NB4 (cell line): ENCODE measurements at regions not wholly inside any gene's neighbourhood (a gene's known extent, or its start where the extent isn't known, plus 50 kb on each side); places are given as distances from the start of the nearest gene placed in this dataset.

Experiments
- DNase-seq: peaks from one replicate; pipeline ENCODE4 v3.0.0; 2010; ENCODE audit warnings: low read depth
- H3K4me3 ChIP-seq: one replicate; pipeline ENCODE4 v1.5.1; 2011; ENCODE audit warnings: mild to moderate bottlenecking, low read depth, low read length, moderate library complexity
- CTCF ChIP-seq: IDR thresholded peaks from one replicate; pipeline ENCODE4 v1.5.1; 2012; ENCODE audit warnings: low read depth, low read length
- MYC ChIP-seq: IDR thresholded peaks from 2 replicates; pipeline ENCODE4 v1.6.1; 2011; ENCODE audit warnings: low read depth, low read length
- POLR2A ChIP-seq: IDR thresholded peaks from 2 replicates; pipeline ENCODE4 v1.6.1; 2011; ENCODE audit warnings: mild to moderate bottlenecking; ENCODE audit not compliant: insufficient read length; ENCODE audit errors: extremely low read depth
- TF ChIP-seq, protein P1 (sequence below): IDR thresholded peaks from 2 replicates; pipeline ENCODE4 v1.6.1; 2011; ENCODE audit warnings: low read depth, low read length

DNA sequence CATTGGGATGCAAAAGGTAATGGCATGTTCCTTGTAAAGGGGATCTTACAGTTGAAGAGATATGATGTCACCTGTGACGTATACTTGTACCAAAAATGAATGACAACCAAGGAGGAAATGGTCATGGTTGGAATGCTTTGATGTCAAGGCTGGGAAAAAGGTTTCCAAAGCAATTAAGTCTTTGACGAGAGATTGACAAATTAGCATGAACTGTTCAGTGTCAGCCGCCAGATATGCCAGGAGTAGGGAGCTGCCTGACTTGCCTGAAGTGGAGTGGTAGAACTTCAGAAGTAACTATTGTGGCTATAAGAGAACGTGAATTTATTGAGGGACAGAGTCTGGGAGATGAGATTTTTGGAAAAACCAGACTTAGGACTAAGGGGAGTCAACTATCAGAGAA is 88.1 kb downstream of the SEPTIN7 start:
- no peak for DNase-seq
- TF ChIP-seq POLR2A, result no peak
- TF ChIP-seq CTCF, result no peak
- no peak for TF ChIP-seq MYC
- TF ChIP-seq, protein P1, sequence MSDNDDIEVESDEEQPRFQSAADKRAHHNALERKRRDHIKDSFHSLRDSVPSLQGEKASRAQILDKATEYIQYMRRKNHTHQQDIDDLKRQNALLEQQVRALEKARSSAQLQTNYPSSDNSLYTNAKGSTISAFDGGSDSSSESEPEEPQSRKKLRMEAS, result no peak
- no peak overlapping the region for H3K4me3 ChIP-seq

- DNase-seq, result no peak
- no peak for TF ChIP-seq POLR2A
- TF ChIP-seq CTCF, result no peak
- TF ChIP-seq MYC, result no peak
- TF ChIP-seq, protein P1, result no peak
Measured at GRCh38 chr7:35889870-35890269, 89.0 kb downstream of the SEPTIN7 start.

DNA sequence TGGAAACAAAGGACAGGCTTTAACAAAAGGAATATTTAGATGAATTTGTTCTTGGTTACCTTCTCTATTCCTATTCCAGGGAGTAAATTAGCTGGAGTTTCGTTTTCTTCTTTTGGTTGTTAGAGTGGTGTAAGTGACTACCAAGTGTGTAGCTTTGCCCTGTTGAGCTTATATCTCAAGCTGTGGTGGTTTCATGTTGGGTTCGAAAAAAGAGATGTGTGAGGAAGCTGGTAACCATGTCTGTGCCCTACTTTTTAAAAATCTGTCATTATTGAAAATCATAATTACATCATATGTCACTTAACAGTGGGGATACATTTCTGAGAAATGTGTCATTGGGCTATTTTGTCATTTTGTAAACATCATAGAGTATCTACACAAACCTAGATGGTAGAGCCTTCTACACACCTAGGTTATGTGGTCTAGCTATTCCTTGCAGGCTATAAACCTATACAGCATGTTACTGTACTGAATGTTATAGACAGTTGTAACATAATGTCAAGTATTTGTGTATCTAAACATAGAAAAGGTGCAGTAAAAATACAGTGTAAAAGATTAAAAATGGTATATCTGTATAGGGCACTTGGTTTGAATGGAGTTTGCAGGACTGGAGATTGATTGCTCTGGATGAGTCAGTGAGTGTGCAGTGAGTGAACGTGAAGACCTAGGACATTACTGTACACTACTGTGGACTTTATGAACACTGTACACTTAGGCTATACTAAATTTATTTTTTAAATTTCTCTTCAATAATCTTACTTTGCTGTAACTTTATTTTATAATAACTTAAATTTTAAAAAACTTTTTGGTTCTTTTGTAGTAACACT is 90.4 kb downstream of the SEPTIN7 start:
- no peak for TF ChIP-seq POLR2A
- TF ChIP-seq CTCF, result no peak
- TF ChIP-seq MYC, result no peak
- TF ChIP-seq, protein P1, result no peak
- no peak for DNase-seq
- no peak overlapping the region for H3K4me3 ChIP-seq

More at GRCh38 chr7:35889870-35890269, 89.0 kb downstream of the SEPTIN7 start:
- no peak overlapping the region for H3K4me3 ChIP-seq

GRCh38 chr7:35893649-35894048 is 92.8 kb downstream of the SEPTIN7 start:
- no peak for DNase-seq
- TF ChIP-seq POLR2A (no peak), CTCF (no peak), MYC (no peak)
- TF ChIP-seq, protein P1, result no peak

GRCh38 chr7:35894721-35895120 is 93.9 kb downstream of the SEPTIN7 start:
- no peak for DNase-seq
- TF ChIP-seq POLR2A (no peak), MYC (no peak), CTCF (no peak)
- TF ChIP-seq, protein P1, result no peak
- H3K4me3 ChIP-seq, result no peak overlapping the region

More at GRCh38 chr7:35893649-35894048, 92.8 kb downstream of the SEPTIN7 start:
- H3K4me3 ChIP-seq, result no peak overlapping the region
